ENCODE measurements at regions not wholly inside any gene's neighbourhood (a gene's known extent, or its start where the extent isn't known, plus 50 kb on each side); places are given as distances from the start of the nearest gene placed in this dataset.
"Not testable (repeated sequence)": the region's sequence is repeated elsewhere in the genome, so short reads cannot be mapped to it uniquely, and the experiment has no call there.

DNA sequence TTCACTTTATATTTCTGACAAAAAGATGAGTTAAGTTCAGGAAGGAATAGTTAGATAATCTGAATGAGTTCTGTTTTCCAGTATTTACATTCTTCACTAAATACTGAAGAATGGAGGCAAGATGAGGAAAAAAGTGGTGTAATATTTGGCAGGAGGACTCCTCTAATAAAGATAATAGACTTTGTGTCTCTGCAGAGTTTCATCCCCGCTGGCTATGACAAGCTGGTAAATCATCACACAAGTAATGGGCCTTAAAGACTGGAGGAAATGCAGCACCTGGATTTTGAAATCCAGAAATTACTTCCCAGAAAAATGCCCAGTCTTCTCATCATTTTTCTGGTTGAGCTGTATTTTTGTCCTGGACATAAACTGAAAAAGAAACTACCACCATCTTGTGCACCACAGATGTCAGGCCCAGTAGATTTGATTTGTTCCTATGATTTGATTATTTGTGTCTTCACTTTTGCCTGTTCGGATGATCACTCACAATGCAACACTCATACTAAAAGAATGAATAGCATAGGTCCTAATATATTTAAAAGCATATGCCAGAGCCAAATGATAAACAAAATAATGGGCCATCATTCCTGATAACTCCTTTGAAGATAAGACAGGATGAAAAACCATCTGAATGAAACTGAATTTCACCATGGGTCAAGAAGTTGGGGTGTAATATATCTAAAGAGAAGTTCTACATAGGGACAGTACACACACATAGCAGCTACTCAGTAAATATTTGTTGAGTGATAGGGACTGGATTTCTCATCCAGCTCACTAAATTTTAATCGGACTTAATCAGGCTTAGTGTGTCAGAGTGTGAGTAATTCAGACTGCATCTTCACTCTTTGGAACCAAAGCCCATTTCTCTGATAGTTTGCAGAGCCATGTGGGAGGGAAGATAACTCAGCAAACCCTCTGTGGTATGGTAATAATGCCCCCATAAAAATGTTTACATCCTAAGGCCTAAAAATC lies 200.5 kb downstream of the HINT1 start:
- DNase-seq (ENCODE audit: extremely low spot score, insufficient read length, low read depth), result no peak
- no peak for FAIRE-seq

DNA sequence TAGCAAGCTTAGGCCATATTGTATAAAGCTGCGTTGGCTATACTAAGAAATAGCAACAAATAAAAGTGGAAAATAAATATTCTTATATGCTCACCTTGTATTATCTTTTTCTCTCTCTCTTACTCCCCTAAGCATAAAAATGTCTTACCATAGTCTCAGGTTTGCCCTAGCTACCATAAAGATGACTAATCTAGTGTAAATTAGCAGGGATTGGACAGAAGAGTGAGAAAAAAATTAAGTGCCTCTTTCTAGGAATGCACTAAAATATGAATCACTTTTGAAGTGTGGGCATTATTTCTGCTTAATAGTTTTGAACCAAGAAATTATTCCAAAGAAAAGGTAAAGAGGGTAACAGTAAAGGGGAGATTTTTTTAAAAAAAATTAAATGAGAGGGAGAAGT lies 201.3 kb downstream of the HINT1 start:
- no peak for FAIRE-seq
- no peak for DNase-seq (ENCODE audit: extremely low spot score, insufficient read length, low read depth)

DNA sequence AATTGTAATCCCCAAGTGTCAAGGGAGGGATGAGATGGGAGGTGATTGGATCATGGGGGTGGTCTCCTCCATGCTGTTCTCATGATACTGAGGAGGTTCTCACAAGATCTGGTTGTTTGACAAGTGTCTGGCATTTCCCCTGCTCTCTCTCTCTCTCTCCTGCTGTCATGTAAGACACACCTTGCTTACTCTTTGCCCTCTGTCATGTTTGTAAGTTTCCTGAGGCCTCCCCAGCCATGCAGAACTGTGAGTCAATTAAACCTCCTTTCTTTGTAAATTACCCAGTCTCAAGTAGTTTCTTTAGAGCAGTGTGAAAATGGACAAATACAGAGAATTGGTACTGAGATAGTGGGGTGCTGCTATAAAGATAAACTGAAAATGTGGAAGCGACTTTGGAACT lies 207.9 kb downstream of the HINT1 start:
- DNase-seq (ENCODE audit: extremely low spot score, insufficient read length, low read depth) (no peak), FAIRE-seq (no peak)

DNA sequence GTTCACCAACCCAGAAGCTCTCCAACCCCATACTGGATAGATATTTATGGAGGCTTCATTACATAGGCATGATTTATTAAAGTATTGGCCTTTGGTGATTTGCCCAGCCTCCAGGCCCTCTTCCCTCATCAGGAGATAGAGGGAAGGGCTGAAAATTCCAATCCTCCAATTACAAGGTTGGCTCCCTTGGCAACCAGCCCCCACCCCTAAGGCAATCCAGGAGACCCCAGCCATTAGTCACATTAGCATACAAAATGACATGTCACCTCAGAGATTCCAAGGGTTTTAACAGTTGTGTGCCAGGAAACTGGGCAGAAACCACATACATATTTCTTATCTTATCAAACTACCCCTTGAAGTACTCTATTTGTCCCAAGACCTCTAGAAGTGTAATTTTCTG lies 210.0 kb downstream of the HINT1 start:
- FAIRE-seq (no peak), DNase-seq (ENCODE audit: extremely low spot score, insufficient read length, low read depth) (no peak)

DNA sequence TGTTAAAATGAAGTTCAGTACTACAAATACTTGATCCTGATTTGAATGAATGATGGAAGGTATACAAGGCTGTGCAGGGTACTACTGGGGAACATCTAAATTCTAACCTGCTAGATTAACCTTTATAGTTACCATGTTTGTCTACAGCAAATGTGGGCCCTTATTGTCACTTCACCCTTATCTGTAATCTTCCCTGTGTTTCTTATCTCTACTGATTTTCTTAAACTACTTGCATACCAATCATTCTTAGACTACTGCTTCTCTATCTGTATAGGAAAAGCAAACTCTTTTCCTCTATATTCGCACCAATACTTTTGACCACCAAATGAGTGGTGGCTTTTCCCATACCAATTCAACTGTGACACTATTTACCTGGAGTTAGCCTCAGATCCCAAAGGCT lies 210.7 kb downstream of the HINT1 start:
- DNase-seq (ENCODE audit: extremely low spot score, insufficient read length, low read depth) (no peak), FAIRE-seq (no peak)

DNA sequence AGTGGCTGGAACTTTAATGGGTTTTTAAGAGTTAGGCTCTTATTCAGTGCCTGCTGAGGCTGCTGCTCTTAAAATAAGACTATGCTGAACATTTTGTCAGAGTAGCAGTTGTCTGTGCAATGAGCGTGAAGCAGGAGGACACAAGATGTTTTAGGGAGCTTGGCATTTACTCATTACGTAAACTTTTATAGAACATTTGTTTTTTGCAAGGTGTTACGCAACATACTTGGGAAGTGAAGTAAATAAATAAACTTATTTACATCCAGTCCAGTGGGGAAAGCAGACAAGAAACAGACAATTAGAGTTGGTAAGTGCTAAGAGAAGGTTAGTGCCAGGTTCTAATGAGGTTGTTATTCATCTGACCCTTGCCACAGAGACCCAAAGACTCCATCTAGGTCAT lies 226.0 kb downstream of the HINT1 start:
- DNase-seq (ENCODE audit: extremely low spot score, insufficient read length, low read depth) (no peak), FAIRE-seq (no peak)

DNA sequence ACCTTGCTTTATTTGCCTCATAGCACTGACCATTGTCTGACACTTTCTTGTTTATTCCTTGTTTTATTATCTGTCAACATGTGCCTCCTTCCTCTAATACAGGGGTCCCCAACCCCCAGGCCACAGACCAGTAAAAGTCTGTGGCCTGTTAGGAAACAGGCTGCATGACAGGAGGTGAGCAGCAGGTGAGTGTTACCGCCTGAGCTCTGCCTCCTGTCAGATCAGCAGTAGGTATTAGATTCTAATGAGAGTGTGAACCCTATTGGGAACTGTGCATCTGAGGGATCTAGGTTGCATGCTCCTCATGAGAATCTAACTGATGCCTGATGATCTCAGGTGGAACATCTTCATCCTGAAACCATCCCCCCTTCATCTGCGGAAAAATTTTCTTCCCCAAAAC lies 228.0 kb downstream of the HINT1 start:
- DNase-seq (ENCODE audit: extremely low spot score, insufficient read length, low read depth), result no peak

DNA sequence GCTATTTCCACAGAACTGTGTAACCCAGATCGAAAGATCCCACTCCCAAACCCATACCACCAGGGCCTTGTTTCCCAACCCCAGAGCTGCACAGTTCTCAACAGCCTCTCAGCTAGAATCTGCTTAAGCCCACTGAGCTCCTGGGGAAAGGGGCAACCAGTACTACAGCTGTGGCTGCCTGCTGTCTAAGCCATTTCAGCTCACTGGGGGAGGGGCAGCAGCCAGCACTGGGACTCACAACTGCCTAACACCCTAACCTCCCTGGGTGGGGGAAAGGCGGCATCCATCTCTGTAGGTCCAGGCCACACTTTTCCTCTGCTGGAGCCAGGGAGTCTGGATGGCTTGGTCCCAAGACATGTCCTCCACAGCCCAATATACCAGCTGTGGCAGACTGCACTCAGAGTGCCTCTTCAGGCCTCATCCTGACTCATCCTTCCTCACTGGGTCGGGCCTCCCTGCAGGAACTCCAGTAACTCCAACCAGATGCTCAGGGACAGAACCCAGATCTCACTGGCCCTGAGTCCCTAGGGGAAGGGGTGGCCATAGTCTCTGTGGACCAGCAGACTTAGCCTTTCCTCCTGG lies 241.4 kb downstream of the HINT1 start:
- FAIRE-seq (no peak), DNase-seq (ENCODE audit: extremely low spot score, insufficient read length, low read depth) (no peak)

More for the DNA sequence above, 228.0 kb downstream of the HINT1 start:
- FAIRE-seq, result no peak

DNA sequence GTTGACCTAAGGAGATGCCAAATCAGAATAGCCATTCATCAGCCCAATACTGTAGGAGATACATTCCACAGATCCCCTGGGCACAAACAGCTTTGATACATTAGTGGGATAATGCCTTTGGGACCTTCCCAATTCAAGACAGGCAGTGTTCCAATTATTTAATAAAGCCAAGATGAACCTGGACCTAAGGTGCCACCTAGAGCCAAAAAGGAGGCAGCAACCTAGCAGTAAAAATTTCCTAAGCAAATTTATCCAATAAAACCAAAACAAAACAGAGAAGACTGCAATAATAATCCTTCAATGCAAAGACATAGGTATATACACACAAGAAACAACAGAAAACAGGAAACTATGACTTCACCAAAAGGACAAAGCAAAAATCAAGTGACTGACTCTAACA lies 253.0 kb downstream of the HINT1 start:
- DNase-seq (ENCODE audit: extremely low spot score, insufficient read length, low read depth) (no peak), FAIRE-seq (no peak)

DNA sequence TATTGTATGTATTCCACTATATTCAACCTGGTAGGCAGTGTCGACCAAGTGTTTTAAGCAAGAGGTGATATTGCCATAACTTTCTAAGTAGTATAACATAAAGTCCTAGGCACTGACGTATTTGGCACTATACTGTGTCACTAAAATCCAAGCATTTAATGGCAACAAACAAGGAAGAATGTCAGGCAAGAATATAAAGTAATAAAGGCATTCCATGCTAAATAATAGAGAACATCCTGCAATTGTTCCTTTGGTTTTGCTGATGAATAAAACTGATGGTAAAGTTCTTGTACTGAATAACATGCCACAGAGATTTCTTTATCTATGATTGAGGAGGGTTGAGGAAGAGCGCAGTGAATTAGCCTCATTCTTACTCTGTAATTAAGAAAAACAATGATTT lies 256.9 kb downstream of the HINT1 start:
- DNase-seq (ENCODE audit: extremely low spot score, insufficient read length, low read depth), result no peak
- no peak for FAIRE-seq

DNA sequence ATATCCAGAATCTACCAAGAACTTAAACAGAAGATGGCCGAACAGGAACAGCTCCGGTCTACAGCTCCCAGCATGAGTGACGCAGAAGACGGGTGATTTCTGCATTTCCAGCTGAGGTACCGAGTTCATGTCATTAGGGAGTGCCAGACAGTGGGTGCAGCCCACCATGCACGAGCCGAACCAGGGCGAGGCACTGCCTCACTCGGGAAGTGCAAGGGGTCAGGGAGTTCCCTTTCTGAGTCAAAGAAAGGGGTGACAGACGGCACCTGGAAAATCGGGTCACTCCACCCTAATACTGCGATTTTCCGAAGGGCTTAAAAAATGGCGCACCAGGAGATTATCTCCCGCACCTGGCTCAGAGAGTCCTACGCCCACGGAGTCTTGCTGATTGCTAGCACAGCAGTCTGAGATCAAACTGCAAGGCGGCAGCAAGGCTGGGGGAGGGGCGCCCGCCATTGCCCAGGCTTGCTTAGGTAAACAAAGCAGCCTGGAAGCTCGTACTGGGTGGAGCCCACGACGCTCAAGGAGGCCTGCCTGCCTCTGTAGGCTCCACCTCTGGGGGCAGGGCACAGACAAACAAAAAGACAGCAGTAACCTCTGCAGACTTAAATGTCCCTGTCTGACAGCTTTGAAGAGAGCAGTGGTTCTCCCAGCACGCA lies 267.4 kb downstream of the HINT1 start:
- not testable (repeated sequence) for FAIRE-seq; DNase-seq (ENCODE audit: extremely low spot score, insufficient read length, low read depth)

DNA sequence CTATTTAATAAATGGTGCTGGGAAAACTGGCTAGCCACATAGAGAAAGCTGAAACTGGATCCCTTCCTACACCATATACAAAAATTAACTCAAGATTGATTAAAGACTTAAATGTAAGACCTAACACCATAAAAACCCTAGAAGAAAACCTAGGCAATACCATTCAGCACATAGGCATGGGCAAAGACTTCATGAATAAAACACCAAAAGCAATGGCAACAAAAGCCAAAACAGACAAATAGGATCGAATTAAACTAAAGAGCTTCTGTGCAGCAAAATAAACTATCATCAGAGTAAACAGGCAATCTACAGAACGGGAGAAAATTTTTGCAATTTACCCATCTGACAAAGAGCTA lies 267.9 kb downstream of the HINT1 start:
- DNase-seq (ENCODE audit: extremely low spot score, insufficient read length, low read depth); FAIRE-seq: not testable (repeated sequence)

DNA sequence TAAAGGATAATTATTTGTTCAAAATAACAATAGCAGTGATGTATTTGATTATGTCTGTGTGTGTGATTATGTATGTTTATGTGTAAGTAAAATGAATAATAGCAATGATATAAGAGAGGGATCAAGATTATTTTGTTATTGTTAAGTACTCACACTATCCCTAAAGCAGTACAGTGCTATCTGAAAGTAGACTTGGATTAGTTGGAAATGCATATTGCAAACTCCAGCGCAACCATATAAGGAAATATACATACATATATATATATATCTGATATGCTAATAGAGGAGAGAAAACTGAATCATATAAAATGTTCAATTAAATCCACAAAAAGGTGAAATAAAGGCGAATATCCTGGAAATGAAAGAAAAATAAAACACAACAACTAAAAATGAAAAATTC lies 268.4 kb downstream of the HINT1 start:
- DNase-seq (ENCODE audit: extremely low spot score, insufficient read length, low read depth) (no peak), FAIRE-seq (no peak)

DNA sequence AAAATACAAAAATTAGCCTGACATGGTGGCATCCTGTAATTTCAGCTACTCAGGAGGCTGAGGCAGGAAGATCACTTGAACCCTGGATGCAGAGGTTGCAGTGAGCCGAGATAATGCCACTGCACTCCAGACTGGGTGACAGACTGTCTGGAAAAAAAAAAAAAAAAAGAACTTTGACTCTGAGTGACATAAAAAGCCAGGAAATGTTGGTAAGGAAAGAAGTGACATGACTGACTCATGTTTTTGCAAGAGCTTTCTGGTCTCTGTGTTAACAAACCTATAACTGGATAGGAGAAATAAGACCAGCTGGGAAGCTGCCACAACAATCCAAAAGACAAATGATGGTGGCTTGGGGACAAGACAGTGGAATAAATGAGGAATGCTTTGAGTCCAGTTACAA lies 272.1 kb downstream of the HINT1 start:
- DNase-seq (ENCODE audit: extremely low spot score, insufficient read length, low read depth) (no peak), FAIRE-seq (no peak)

DNA sequence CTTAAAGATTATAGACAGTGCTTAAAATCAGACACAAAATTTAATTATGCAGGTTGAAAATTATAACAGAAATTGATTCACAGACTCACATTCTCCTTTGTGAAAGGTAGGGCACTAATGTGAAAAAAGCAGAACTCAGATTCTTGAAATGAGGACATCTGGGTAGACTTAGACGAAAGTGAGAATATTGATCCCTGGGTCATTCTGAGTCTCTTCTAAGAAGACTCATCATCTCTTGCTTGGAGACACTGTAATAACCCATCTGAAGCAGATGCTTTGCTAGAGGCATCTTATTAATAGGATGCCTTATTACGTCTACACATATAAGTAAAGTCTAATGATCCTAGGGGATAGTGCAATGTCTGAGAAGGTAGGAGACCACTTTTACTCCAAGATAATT lies 274.4 kb downstream of the HINT1 start:
- FAIRE-seq (no peak), DNase-seq (ENCODE audit: extremely low spot score, insufficient read length, low read depth) (no peak)

DNA sequence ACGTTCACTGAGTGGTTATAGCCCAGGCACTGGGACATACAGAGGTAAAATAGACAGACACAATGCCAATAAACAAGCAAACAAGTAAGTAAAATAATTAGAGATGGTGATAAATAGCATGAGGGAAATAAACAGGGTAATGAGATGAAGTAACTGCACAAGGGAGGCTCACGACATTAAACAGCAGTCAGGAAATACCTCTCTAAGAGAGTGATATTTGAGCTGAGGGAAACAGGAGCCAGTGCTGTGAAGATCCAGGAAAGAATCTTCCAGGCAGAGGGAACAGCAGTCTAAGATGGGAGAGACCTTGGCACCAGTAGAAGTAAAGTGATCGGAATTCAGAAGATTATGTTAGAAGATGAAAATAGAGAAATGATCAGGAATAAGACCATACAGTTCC lies 279.4 kb downstream of the HINT1 start:
- FAIRE-seq, result no peak
- DNase-seq (ENCODE audit: extremely low spot score, insufficient read length, low read depth), result no peak

DNA sequence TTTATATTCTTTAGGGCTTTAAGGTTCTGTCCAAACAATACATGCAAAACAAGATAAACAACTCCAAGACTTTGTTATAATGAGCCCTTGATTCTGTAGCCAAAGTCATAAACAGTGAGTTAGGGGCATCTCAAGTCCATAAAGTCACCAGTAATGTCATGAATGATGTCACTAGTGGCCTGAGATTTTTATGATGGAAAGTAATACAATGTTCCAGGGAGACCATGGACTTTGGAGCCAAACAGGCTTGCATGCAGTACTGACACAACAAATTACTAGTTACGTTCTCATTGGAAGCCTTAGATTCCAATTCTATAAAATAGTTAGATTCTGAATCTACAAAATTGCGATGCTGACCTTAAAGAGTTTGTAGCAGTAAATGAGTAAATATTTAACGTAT lies 280.0 kb downstream of the HINT1 start:
- FAIRE-seq (no peak), DNase-seq (ENCODE audit: extremely low spot score, insufficient read length, low read depth) (no peak)

DNA sequence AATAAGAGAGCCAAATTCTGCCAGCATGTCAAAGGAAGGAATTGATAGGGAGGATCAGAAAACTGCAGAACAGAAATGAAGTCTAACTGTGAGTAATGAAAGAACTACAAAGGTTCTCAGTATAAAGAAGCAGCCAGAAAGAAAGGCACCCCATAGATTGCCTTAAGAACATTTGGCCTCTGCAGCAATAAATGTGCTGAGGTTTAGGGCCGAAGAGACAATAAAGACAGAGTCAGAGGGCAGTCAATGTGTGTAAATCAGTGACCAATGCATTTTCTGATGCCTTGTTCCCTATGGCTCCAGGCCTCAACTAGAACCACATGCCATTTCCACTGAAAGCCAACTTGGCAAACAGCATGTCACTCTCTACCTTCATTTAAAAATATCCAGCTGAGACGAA lies 281.0 kb downstream of the HINT1 start:
- FAIRE-seq, result no peak
- DNase-seq (ENCODE audit: extremely low spot score, insufficient read length, low read depth), result no peak

DNA sequence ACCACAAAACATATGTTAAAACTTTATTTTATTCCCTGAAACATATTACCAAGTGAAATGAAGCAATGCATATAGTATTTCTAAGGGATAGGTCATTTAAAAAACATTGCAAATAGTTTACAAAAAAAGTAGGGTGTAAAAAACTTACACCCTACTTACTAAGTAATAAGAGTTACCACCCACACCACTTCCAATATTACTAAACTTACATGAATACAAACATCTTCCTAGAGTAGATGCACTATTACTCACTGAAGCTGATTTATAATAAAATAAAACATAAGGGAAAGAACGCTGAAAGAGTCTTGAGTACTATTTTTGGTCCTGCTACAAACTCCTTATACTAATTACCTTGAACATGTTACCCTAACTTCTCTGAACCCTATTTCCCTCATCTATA lies 289.4 kb downstream of the HINT1 start:
- no peak for FAIRE-seq
- no peak for DNase-seq (ENCODE audit: extremely low spot score, insufficient read length, low read depth)

DNA sequence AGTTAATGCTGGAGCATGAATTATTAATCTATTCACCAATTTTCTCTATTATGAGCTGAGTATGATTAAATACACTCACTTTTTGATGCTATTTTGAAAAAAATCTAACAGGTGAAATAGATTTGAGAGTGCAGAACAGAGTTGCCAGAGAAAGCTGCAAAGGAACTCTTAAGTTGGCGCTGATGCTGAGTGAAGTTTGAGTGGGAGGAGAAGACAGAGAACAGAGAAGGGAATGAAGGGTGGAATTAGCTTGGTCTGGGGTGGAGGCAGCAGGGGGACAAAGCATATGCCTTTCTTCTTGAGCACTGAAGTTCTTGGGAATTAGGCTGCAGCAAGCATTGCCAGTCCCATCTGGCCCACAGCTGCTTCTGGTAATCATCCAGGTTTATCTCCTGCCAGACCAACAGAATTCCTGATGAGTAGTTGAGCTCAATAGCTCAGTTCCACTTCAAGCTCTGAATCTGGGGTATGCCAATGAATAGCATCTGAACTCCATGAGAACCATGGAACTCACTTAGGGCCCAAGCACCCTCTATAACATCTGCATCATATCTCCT lies 290.1 kb downstream of the HINT1 start:
- DNase-seq (ENCODE audit: extremely low spot score, insufficient read length, low read depth), result no peak
- no peak for FAIRE-seq
